Panc1 (cell line): ENCODE measurements at regions not wholly inside any gene's neighbourhood (a gene's known extent, or its start where the extent isn't known, plus 50 kb on each side); places are given as distances from the start of the nearest gene placed in this dataset.

ENCODE experiments used
- ATAC-seq: fragments of 200-7000 bp; cut with Tn5 transposase; 2 replicates; pipeline ENCODE4 v1.9.1; 2020; ENCODE audit warnings: mild to moderate bottlenecking, moderate library complexity
- BruUV-seq: library from RNA; stranded (reverse); fragments of 400-500 nt; replicated peaks from 2 replicates; lab custom pipeline; 2021; lab: Mats Ljungman, UMichigan
- CTCF ChIA-PET: fragments of 300-600 bp; sonication (Branson Sonifier 250); formaldehyde crosslinking; loops from one replicate; lab custom pipeline; 2022; ENCODE audit warnings: antibody characterized with exemption; lab: Charles Lee
- POLR2A ChIA-PET: fragments of 300-600 bp; sonication (Branson Sonifier 250); formaldehyde crosslinking; loops from one replicate; lab custom pipeline; 2022; ENCODE audit warnings: antibody characterized with exemption; lab: Charles Lee
- DNase-seq: peaks from one replicate; pipeline ENCODE4 v3.0.0-alpha.2; 2010; ENCODE audit warnings: low read depth, low spot score
- H3K27ac ChIP-seq: 2 replicates; pipeline ENCODE4 v1.5.1; 2011; ENCODE audit warnings: mild to moderate bottlenecking, low read length, inconsistent platforms
- H3K27me3 ChIP-seq: fragments of 200-500 bp; sonication (Bioruptor generic); 2 replicates; pipeline ENCODE4 v1.6.0; 2014; ENCODE audit warnings: low read length, inconsistent platforms; ENCODE audit not compliant: control insufficient read depth, insufficient read depth
- H3K36me3 ChIP-seq: fragments of 200-500 bp; sonication (Bioruptor generic); 2 replicates; pipeline ENCODE4 v1.5.1; 2014; ENCODE audit warnings: inconsistent platforms, mild to moderate bottlenecking, low read length, moderate library complexity; ENCODE audit not compliant: control insufficient read depth, insufficient read depth
- H3K4me1 ChIP-seq: 2 replicates; pipeline ENCODE4 v1.5.1; 2011; ENCODE audit warnings: inconsistent platforms, mild to moderate bottlenecking, low read length, moderate library complexity; ENCODE audit not compliant: control insufficient read depth, insufficient read depth
- H3K4me3 ChIP-seq, 2 experiments: 2 replicates each; pipeline ENCODE4 v1.5.1; 2011 to 2012; ENCODE audit warnings: low read depth in 2 of 2, low read length in 2 of 2, mild to moderate bottlenecking in 2 of 2, inconsistent platforms in 1 of 2, moderate library complexity in 1 of 2
- H3K9me3 ChIP-seq: fragments of 200-500 bp; sonication (Bioruptor generic); 2 replicates; pipeline ENCODE4 v1.5.1; 2014; ENCODE audit warnings: low read depth, mild to moderate bottlenecking, inconsistent platforms, low read length, moderate library complexity; ENCODE audit not compliant: control insufficient read depth, insufficient read depth
- CTCF ChIP-seq: fragments of 450-650 bp; IDR thresholded peaks from 2 replicates; pipeline ENCODE4 v1.5.1; 2017; ENCODE audit warnings: mild to moderate bottlenecking
- POLR2AphosphoS5 ChIP-seq: IDR thresholded peaks from 2 replicates; pipeline ENCODE4 v1.6.1; 2012; ENCODE audit warnings: mild to moderate bottlenecking, low read depth, low read length, moderate library complexity
- REST ChIP-seq, 2 experiments: IDR thresholded peaks; 2 replicates each; pipeline ENCODE4 v1.6.1; 2011 to 2012; ENCODE audit warnings: low read depth in 2 of 2, control low read depth in 1 of 2, low read length in 1 of 2, mild to moderate bottlenecking in 1 of 2, moderate library complexity in 1 of 2; ENCODE audit not compliant: insufficient read depth in 1 of 2
- SIN3A ChIP-seq: IDR thresholded peaks from 2 replicates; pipeline ENCODE4 v1.6.1; 2012; ENCODE audit warnings: low read depth, mild to moderate bottlenecking, low read length, moderate library complexity, borderline replicate concordance; ENCODE audit not compliant: insufficient read depth
- TCF7L2 ChIP-seq: IDR thresholded peaks from 2 replicates; pipeline ENCODE4 v1.6.1; 2011; ENCODE audit warnings: mild to moderate bottlenecking, low read depth, low read length, inconsistent platforms
- in situ Hi-C: cut with HindIII; loops from 2 replicates; pipeline ENCODE4 v1.10.0; 2016; ENCODE audit warnings: low sequenced_read_pairs, low pct_unique_long_range_greater_than_20kb
- intact Hi-C: fragments of 100-400 bp; cut with micrococcal nuclease; formaldehyde crosslinking; loops from one replicate; pipeline ENCODE4 v1.10.0; 2022; ENCODE audit not compliant: unreplicated experiment

GRCh38 chr6:126285871-126286365 lies 54.0 kb upstream of the CENPW start:
- ATAC-seq, result no peak
- H3K27ac ChIP-seq, result no peak overlapping the region
- H3K4me1 ChIP-seq, result no peaks in the 10 kb centered on the region
- DNase-seq, result no peak
- BruUV-seq, result no TSS peak
- ChIA-PET CTCF (no interaction called here), POLR2A (interaction anchor here (0.6 kb wide), 1 partner anchor 37 kb away, joined by 4 read pairs; no protein-coding TSS in a partner anchor)
- H3K4me3 ChIP-seq, result no peak overlapping the region
- in situ Hi-C loops, result no loop called here
- 0 out of 2 replicates have a peak, but pooled peaks cover 1% of the 10 kb centered on the region for H3K27me3 ChIP-seq
- intact Hi-C loops, result no loop called here
- no peaks in the 10 kb centered on the region for H3K36me3 ChIP-seq
- TF ChIP-seq TCF7L2, result no peak
- TF ChIP-seq POLR2AphosphoS5, result no peak
- TF ChIP-seq SIN3A, result no peak
- no peak for TF ChIP-seq CTCF
- TF ChIP-seq REST (IDR thresholded peaks at IDR 0.05; ENCODE audit: insufficient read depth in 1 of 2, low read depth in 2 of 2, low read length in 1 of 2), result no peak
- no peaks in the 10 kb centered on the region for H3K9me3 ChIP-seq
